Colonic mucosa (tissue), 4 donors: ENCODE measurements at regions not wholly inside any gene's neighbourhood (a gene's known extent, or its start where the extent isn't known, plus 50 kb on each side); places are given as distances from the start of the nearest gene placed in this dataset.

Experiments used
- DNase-seq: peaks from one replicate; pipeline ENCODE4 v3.0.0-alpha.2; 2020
- H3K27ac ChIP-seq: fragments of 200-600 bp; one replicate; pipeline ENCODE4 v1.8.0; 2021
- H3K27me3 ChIP-seq: fragments of 200-600 bp; one replicate; pipeline ENCODE4 v1.8.0; 2021
- H3K36me3 ChIP-seq: fragments of 200-600 bp; one replicate; pipeline ENCODE4 v1.8.0; 2021
- H3K4me1 ChIP-seq: fragments of 200-600 bp; one replicate; pipeline ENCODE4 v1.8.0; 2021; ENCODE audit warnings: mild to moderate bottlenecking
- H3K4me3 ChIP-seq: fragments of 200-600 bp; one replicate; pipeline ENCODE4 v1.8.0; 2021
- H3K9ac ChIP-seq, 2 donors: one replicate each; pipeline ENCODE4 v1.7.0; 2013; ENCODE audit warnings: control low read depth in 2 of 2, low read depth in 2 of 2, low read length in 2 of 2
- H3K9me3 ChIP-seq: fragments of 200-600 bp; one replicate; pipeline ENCODE4 v1.8.0; 2021
- CTCF ChIP-seq: fragments of 200-600 bp; IDR thresholded peaks from one replicate; pipeline ENCODE4 v1.8.0; 2022; ENCODE audit warnings: antibody characterized with exemption, mild to moderate bottlenecking
- intact Hi-C: fragments of 100-400 bp; cut with DNase I; formaldehyde crosslinking; loops from one replicate; pipeline ENCODE4 v1.14.1; 2022
- donor health status: healthy.
- donor health status: DM: no; HTN: no; CAD: no.
- donor health status: DM: no; HTN: no; CAD: no.

GRCh38 chr3:20652231-20652986 is 466.4 kb upstream of the SGO1 start:
- intact Hi-C loops, result no loop called here
- no peaks in the 10 kb centered on the region for H3K27me3 ChIP-seq
- no peaks in the 10 kb centered on the region for H3K9me3 ChIP-seq
- DNase-seq, result no peak
- no peak overlapping the region for H3K9ac ChIP-seq
- TF ChIP-seq CTCF, result no peak
- H3K4me3 ChIP-seq, result no peak overlapping the region
- H3K4me1 ChIP-seq, result no peaks in the 10 kb centered on the region
- no peak overlapping the region for H3K27ac ChIP-seq
- H3K36me3 ChIP-seq, result no peaks in the 10 kb centered on the region

GRCh38 chr3:20648921-20649381 is 462.9 kb upstream of the SGO1 start:
- intact Hi-C loops, result no loop called here
- Histone ChIP-seq H3K4me1 (no peaks in the 10 kb centered on the region), H3K27me3 (no peaks in the 10 kb centered on the region), H3K27ac (no peak overlapping the region), H3K9ac (no peak overlapping the region), H3K9me3 (no peaks in the 10 kb centered on the region), H3K36me3 (no peaks in the 10 kb centered on the region), H3K4me3 (no peak overlapping the region)
- DNase-seq, result no peak
- TF ChIP-seq CTCF, result no peak

- no peak overlapping the region for H3K4me3 ChIP-seq
- H3K4me1 ChIP-seq, result no peaks in the 10 kb centered on the region
- intact Hi-C loops, result no loop called here
- H3K27ac ChIP-seq, result no peak overlapping the region
- H3K9me3 ChIP-seq, result no peaks in the 10 kb centered on the region
- DNase-seq, result no peak
- no peaks in the 10 kb centered on the region for H3K27me3 ChIP-seq
- no peaks in the 10 kb centered on the region for H3K36me3 ChIP-seq
- no peak overlapping the region for H3K9ac ChIP-seq
- TF ChIP-seq CTCF, result no peak
These were observed 462.3 kb upstream of the SGO1 start for GRCh38 chr3:20648294-20648693.

GRCh38 chr3:20646425-20646824 is 460.4 kb upstream of the SGO1 start:
- Histone ChIP-seq H3K36me3 (no peaks in the 10 kb centered on the region), H3K4me3 (no peak overlapping the region), H3K4me1 (no peaks in the 10 kb centered on the region), H3K9me3 (no peaks in the 10 kb centered on the region), H3K9ac (no peak overlapping the region), H3K27ac (no peak overlapping the region), H3K27me3 (no peaks in the 10 kb centered on the region)
- no peak for DNase-seq
- TF ChIP-seq CTCF, result no peak
- intact Hi-C loops, result no loop called here

GRCh38 chr3:20645340-20645739 is 459.3 kb upstream of the SGO1 start:
- H3K4me3 ChIP-seq, result no peak overlapping the region
- intact Hi-C loops, result no loop called here
- no peaks in the 10 kb centered on the region for H3K27me3 ChIP-seq
- DNase-seq, result no peak
- H3K9me3 ChIP-seq, result no peaks in the 10 kb centered on the region
- TF ChIP-seq CTCF, result no peak
- no peak overlapping the region for H3K9ac ChIP-seq
- no peaks in the 10 kb centered on the region for H3K4me1 ChIP-seq
- no peak overlapping the region for H3K27ac ChIP-seq
- H3K36me3 ChIP-seq, result no peaks in the 10 kb centered on the region
